Spleen (tissue), 11 donors: ENCODE measurements at regions not wholly inside any gene's neighbourhood (a gene's known extent, or its start where the extent isn't known, plus 50 kb on each side); places are given as distances from the start of the nearest gene placed in this dataset.
A peak's percentile ranks its signal among the peaks of the same experiment; 100 is the strongest.
"Not testable (repeated sequence)": the region's sequence is repeated elsewhere in the genome, so short reads cannot be mapped to it uniquely, and the experiment has no call there.

ENCODE experiments used
- DNase-seq: peaks from one replicate; pipeline ENCODE4 v3.0.0-alpha.2; 2020
- H3K27ac ChIP-seq, 8 donors: fragments of 200-600 bp; sonication (generic) in 7 of 8; 1 replicate in 4 of 8; 2 replicates in 4 of 8; pipeline versions ENCODE4 v1.5.0 to v1.8.0; 2016 to 2021; ENCODE audit warnings: inconsistent platforms in 4 of 8, mild to moderate bottlenecking in 4 of 8, moderate library complexity in 1 of 8
- H3K27me3 ChIP-seq, 7 donors: fragments of 200-600 bp; sonication (generic) in 6 of 7; replicated peaks in 1 of 7; 1 replicate in 4 of 7; 2 replicates in 3 of 7; pipeline versions ENCODE4 v1.5.0 to v1.8.0; 2016 to 2021; ENCODE audit warnings: inconsistent platforms in 3 of 7, mild to moderate bottlenecking in 1 of 7
- H3K36me3 ChIP-seq, 6 donors: fragments of 200-600 bp; sonication (generic) in 5 of 6; 1 replicate in 4 of 6; 2 replicates in 2 of 6; pipeline versions ENCODE4 v1.5.0 to v1.8.0; 2016 to 2021; ENCODE audit warnings: inconsistent platforms in 2 of 6
- H3K4me1 ChIP-seq, 6 donors: fragments of 200-600 bp; sonication (generic) in 5 of 6; 1 replicate in 3 of 6; 2 replicates in 3 of 6; pipeline versions ENCODE4 v1.5.0 to v1.8.0; 2016 to 2021; ENCODE audit warnings: inconsistent platforms in 3 of 6
- H3K4me3 ChIP-seq, 8 donors: fragments of 200-600 bp; sonication (generic) in 7 of 8; 1 replicate in 4 of 8; 2 replicates in 4 of 8; pipeline versions ENCODE4 v1.5.0 to v1.8.0; 2016 to 2021; ENCODE audit warnings: inconsistent platforms in 4 of 8, mild to moderate bottlenecking in 4 of 8, moderate library complexity in 2 of 8
- H3K9me3 ChIP-seq, 8 donors: fragments of 200-600 bp; sonication (generic) in 7 of 8; 1 replicate in 4 of 8; 2 replicates in 4 of 8; pipeline versions ENCODE4 v1.5.0 to v1.8.0; 2016 to 2021; ENCODE audit warnings: inconsistent platforms in 4 of 8
- CTCF ChIP-seq, 11 experiments: fragments of 200-600 bp in 7 of 11; fragments of 450-650 bp in 4 of 11; sonication (generic) in 4 of 11; IDR thresholded peaks in 8 of 11; conservative IDR thresholded peaks in 3 of 11; 1 replicate in 7 of 11; 2 replicates in 4 of 11; pipeline versions ENCODE4 v1.4.0 to v1.8.0; 2016 to 2021; ENCODE audit warnings: antibody characterized with exemption in 11 of 11, inconsistent platforms in 4 of 11, mild to moderate bottlenecking in 1 of 11
- POLR2A ChIP-seq, 3 donors: fragments of 450-650 bp; IDR thresholded peaks; one replicate each; pipeline ENCODE4 v1.5.1; 2017; ENCODE audit warnings: antibody characterized with exemption in 3 of 3, mild to moderate bottlenecking in 1 of 3
- POLR2AphosphoS5 ChIP-seq, 3 donors: sonication (generic); formaldehyde crosslinking; IDR thresholded peaks; one replicate each; pipeline ENCODE4 v1.5.1; 2017; ENCODE audit warnings: antibody characterized with exemption in 3 of 3
- WGBS, 5 donors: extraction: QIAGEN DNeasy Blood & Tissue Kit in 3 of 5; methylation state at CpG; one replicate each; pipeline versions ENCODE4 v1.1.5 to v1.1.7; 2013 to 2018; 5-methylcytosine and 5-hydroxymethylcytosine counted together
- intact Hi-C: fragments of 100-400 bp; cut with DNase I; formaldehyde crosslinking; loops from one replicate; pipeline ENCODE4 v1.15.0; 2023; ENCODE audit warnings: low total_unique reads
- donor health status: healthy with polysubstance abuse.
- donor health status: DM: no; HTN: no; CAD: no; lungs with moderate emphysema.
- donor health status: DM: no; HTN: no; CAD: no.
- donor health status: Bipolar disorder and iron deficiency.
- donor health status: healthy.
- donor health status: DM: no; HTN: no; CAD: no.
- donor health status: DM: yes; HTN: yes; CAD: no.

GRCh38 chr14:105761842-105762241 lies 235.5 kb downstream of the TMEM121 start:
- DNase-seq: no peak
- no peak overlapping the region for H3K4me3 ChIP-seq
- H3K4me1 ChIP-seq: no peaks in the 10 kb centered on the region
- H3K27ac ChIP-seq: no peak overlapping the region
- H3K36me3 ChIP-seq: no peaks in the 10 kb centered on the region
- intact Hi-C loops: loop anchor here (5.0 kb wide), 1 partner anchor 145 kb away; no protein-coding TSS in a partner anchor
- H3K9me3 ChIP-seq: peaks cover 0 to 9% (median 2%) of the 10 kb centered on the region in 8 donors
- no peak for TF ChIP-seq POLR2AphosphoS5 (IDR thresholded peaks at IDR 0.05)
- no peak for TF ChIP-seq CTCF (IDR thresholded peaks at IDR 0.05 in 8 of 11, conservative IDR thresholded peaks at IDR 0.05 in 3 of 11)
- no peak for TF ChIP-seq POLR2A (IDR thresholded peaks at IDR 0.05)
- 69 to 90% (median 82%) methylated on average over 9 of the region's 9 CpGs for WGBS, 5 donors
- H3K27me3 ChIP-seq: no peaks in the 10 kb centered on the region

- intact Hi-C loops: loop anchor here (5.0 kb wide), 1 partner anchor 145 kb away; no protein-coding TSS in a partner anchor
- DNase-seq: not testable (repeated sequence)
- 72 to 82% (median 76%) methylated on average over 2 to 6 of the region's 11 CpGs; no CpG with 5 or more reads in 2 of the 5 donors for WGBS, 5 donors
These were observed 235.9 kb downstream of the TMEM121 start for GRCh38 chr14:105762262-105762661.

GRCh38 chr14:105764254-105764901 lies 238.0 kb downstream of the TMEM121 start:
- H3K36me3 ChIP-seq, H3K27me3 ChIP-seq, H3K27ac ChIP-seq, H3K4me3 ChIP-seq, H3K4me1 ChIP-seq, DNase-seq, H3K9me3 ChIP-seq: not testable (repeated sequence)
- intact Hi-C loops: loop anchor here (5.0 kb wide), 1 partner anchor 147 kb away; no protein-coding TSS in a partner anchor
- 80 to 89% (median 84%) methylated on average over 9 to 30 of the region's 35 CpGs for WGBS, 5 donors

More at GRCh38 chr14:105762262-105762661, 235.9 kb downstream of the TMEM121 start:
- H3K27ac ChIP-seq, H3K4me3 ChIP-seq, H3K9me3 ChIP-seq, H3K36me3 ChIP-seq, H3K27me3 ChIP-seq, H3K4me1 ChIP-seq: not testable (repeated sequence)

- intact Hi-C loops: not testable (repeated sequence)
These were observed 238.9 kb downstream of the TMEM121 start for GRCh38 chr14:105765072-105765825.

GRCh38 chr14:105765893-105766614 lies 239.7 kb downstream of the TMEM121 start:
- Histone ChIP-seq H3K27me3 (no peaks in the 10 kb centered on the region), H3K9me3 (no peaks in the 10 kb centered on the region), H3K27ac (no peak overlapping the region), H3K4me3 (no peak overlapping the region), H3K36me3 (no peaks in the 10 kb centered on the region), H3K4me1 (no peaks in the 10 kb centered on the region)
- peak; percentile 64 for DNase-seq
- 84 to 90% (median 88%) methylated on average over 4 to 9 of the region's 9 CpGs for WGBS, 5 donors
- intact Hi-C loops: no loop called here
- no peak for TF ChIP-seq POLR2A (IDR thresholded peaks at IDR 0.05)
- no peak for TF ChIP-seq CTCF (IDR thresholded peaks at IDR 0.05 in 8 of 11, conservative IDR thresholded peaks at IDR 0.05 in 3 of 11)
- TF ChIP-seq POLR2AphosphoS5 (IDR thresholded peaks at IDR 0.05): no peak

More at GRCh38 chr14:105765072-105765825, 238.9 kb downstream of the TMEM121 start:
- H3K9me3 ChIP-seq, H3K4me3 ChIP-seq, H3K4me1 ChIP-seq, H3K36me3 ChIP-seq, H3K27me3 ChIP-seq, H3K27ac ChIP-seq: not testable (repeated sequence)
- peak; percentile 71 for DNase-seq
- peak in 1 of 3 donors; percentile 19 for TF ChIP-seq POLR2AphosphoS5 (IDR thresholded peaks at IDR 0.05)
- 81 to 92% (median 85%) methylated on average over 10 to 13 of the region's 23 CpGs; no CpG with 5 or more reads in 1 of the 5 donors for WGBS, 5 donors
